ENCODE measurements at regions not wholly inside any gene's neighbourhood (a gene's known extent, or its start where the extent isn't known, plus 50 kb on each side); places are given as distances from the start of the nearest gene placed in this dataset.
"Not testable (repeated sequence)": the region's sequence is repeated elsewhere in the genome, so short reads cannot be mapped to it uniquely, and the experiment has no call there.

GRCh38 chr2:34899079-34899478 lies 1300.0 kb upstream of the FAM98A start:
- no peak for DNase-seq

GRCh38 chr2:34892766-34893165 lies 1293.7 kb upstream of the FAM98A start:
- DNase-seq = no peak

- no peak for DNase-seq
These were observed 1293.2 kb upstream of the FAM98A start for GRCh38 chr2:34892256-34892655.

DNA sequence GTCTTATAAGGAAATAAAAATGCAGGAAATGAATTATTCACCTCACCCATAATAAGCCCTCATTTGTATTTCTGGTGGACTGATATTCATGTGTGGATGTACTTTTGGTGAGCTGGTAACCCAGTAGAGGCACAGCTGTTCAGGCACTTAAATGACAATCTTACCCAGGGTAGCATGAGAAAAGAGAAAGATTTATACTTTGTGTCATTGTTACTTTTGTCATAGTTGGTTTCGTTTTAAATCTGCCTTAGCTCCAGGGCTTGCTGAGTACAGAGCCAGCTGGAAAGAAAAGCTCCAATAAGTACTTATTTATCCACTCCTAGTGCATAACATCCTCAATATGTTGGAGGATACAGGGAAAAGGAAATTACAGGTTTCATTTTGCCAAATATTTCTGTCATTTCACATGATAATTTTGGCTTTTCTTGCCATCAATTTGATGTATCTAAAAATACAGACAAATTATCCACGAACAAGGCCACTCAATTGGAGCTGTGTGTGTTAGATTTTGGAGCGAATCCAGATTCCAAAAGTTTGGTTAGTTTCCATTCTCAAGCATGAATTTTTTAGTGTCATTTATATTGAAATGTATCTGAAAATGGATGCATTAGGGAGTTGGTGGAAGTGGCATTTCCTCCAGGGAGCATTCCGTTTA lies 1276.1 kb upstream of the FAM98A start:
- no peak for DNase-seq

- DNase-seq = no peak
These were observed 1254.5 kb upstream of the FAM98A start for GRCh38 chr2:34853646-34854045.

GRCh38 chr2:34851804-34852203 lies 1252.7 kb upstream of the FAM98A start:
- no peak for DNase-seq

DNA sequence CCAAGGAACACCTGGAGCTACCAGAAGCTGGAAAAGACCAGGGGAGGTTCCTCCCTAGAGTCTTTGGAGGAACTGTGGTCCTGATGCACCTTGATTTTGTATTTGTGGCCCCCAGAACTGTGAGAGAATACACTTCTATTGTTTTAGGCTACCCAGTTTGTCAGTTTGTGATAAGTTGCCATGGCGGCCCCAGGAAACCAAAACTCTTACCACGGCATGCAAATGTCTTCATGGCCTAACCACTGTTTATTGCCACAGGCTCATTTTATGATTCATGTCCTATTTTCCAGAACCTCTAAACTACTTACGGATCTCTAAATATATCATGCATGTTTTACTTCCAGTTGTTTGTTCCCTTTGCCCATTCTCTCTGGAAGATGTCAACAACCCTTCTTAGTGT lies 1250.7 kb upstream of the FAM98A start:
- no peak for DNase-seq

GRCh38 chr2:34848691-34849090 lies 1249.6 kb upstream of the FAM98A start:
- DNase-seq = no peak

DNA sequence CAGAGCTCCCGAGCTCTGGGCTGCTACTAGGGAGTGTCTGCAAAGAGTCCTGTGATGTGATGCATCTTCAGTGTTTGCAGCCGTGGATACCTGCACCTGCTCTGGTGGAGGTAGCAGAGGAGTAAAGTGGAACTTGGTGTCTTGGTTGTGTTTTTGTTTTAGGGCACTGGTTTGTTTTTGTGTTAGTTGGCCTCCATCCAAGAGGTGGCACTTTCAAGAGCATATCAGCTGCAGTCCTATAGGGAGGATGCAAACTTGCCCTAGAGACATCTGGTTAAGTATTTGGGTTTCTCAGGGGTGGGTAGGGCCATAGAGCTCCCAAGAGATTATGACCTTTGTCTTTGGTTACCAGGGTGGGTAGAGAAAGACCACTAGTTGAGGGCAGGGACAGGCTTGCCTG lies 1249.0 kb upstream of the FAM98A start:
- no peak for DNase-seq

GRCh38 chr2:34844629-34845028 lies 1245.5 kb upstream of the FAM98A start:
- no peak for DNase-seq

DNA sequence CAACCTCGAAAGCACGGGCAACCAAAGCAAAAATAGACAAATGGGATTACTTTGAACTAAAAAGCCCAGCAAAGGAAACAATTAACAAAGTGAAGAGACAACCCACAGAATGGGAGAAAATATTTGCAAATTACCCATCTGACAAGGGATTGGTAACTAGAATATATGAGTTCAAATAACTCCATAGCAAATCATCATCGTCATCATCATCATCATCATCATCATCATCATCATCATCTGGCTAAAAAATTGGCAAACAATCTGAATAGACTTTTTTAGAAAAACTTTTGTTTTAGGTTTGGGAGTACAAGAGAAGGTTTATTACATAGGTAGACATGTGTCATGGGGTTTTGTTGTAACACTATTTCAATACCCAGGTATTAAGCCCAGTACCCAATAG lies 1239.3 kb upstream of the FAM98A start:
- no peak for DNase-seq

GRCh38 chr2:34836361-34836760 lies 1237.3 kb upstream of the FAM98A start:
- no peak for DNase-seq

DNA sequence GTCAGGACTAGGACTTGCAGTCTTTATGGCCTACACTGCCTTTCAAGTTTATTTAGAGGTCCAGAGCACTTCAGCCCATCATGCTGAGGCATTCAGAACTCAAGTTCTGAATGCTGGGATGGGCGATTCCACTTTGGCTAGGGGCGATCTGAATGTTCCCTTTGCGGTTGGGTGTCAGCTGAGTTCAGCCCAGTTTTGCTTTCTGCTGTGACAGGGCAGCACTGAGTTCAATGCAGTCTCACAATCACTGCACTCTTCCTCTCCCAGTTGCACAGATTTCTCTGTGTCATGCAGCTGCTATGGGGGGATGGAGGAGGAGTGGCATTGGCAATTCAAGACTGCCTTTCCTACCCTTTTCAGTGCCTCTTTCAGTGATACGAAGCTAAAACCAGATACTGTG lies 1232.0 kb upstream of the FAM98A start:
- no peak for DNase-seq

DNA sequence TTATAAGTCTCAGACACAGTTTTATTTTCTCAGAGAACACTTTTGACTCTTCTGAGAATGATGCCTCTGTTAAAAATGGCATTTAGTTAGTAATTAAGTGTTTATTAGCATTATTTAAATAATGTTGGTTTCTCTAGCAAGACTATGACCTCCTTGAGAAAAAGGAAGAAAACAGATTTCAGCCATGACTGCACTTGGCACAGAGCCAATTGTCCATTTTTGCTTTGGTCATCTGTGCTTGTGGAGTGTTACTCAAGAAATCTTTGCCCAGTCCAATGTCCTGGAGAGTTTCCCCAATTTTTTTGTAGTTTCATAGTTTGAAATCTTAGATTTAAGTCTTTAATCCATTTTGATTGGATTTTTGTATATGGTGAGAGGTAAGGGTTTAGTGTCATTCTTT lies 1229.4 kb upstream of the FAM98A start:
- no peak for DNase-seq

DNA sequence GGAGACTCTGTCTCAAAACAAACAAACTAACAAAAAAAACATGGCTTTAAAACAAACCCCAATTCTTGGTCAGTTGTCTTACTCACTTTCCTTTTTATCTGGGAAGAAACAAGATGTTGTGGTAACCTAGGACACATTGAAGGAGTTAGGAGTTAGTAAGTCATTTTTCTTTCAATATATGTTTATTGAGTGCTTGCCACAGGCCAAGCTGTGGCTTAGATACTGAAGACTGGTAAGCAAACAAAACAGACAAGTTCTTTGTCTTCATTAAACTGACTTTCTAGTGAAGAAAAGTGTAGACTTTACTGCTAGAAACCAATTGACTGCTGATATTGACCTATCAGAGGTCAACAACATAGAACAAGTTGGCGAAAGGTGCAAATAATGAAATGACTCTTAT lies 1228.3 kb upstream of the FAM98A start:
- DNase-seq = no peak

GRCh38 chr2:34825686-34826085 lies 1226.6 kb upstream of the FAM98A start:
- DNase-seq = no peak

DNA sequence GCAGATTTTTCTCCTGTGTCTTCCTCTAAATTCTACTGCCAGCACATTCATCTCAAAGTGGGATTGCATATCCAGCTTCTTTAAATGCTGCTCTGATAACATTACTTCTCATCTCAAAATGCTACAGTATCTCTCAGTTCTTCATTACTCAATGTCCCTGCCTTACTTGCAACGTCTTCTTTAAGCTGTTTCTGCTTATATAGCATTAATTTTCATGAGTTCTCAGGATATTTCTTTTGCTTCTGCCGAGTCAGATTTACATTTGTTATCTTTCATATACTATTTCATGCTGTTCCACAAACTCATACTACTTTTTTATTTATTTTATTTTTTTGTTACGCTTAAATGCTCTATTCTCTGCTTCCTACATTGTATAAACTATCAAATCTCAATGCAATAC lies 1223.5 kb upstream of the FAM98A start:
- DNase-seq = no peak

DNA sequence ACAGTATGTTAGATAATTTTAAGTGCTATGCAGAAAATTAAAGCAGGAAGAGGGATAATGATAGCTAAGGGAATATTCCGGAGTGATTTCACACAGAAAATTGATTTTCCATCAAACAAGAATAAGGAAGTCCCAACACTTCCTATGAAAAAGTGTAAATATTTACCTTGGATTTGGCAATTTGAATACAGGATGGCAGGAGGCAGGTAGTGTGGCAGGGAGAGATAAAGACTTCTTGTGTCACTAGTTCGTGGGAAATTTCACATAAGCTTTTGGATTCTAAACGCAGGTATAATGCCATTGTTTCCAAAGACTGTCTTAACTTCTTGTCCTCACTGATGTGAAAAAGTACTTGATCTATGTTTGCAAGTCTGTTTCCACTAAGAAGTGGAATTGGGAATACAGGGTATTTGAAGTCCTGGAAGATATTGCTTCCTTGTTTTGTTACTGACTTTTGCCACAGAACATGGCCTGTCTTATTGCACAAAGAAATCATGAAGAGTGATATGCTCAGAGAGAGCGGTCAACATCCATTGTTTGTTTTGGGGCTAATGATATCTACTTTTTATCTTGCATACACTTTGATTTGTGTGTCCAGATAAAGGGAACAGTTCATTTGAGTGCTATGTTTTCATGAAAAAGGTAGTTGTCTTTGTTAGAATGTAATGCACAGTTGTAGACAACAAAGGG lies 1216.1 kb upstream of the FAM98A start:
- DNase-seq = no peak

DNA sequence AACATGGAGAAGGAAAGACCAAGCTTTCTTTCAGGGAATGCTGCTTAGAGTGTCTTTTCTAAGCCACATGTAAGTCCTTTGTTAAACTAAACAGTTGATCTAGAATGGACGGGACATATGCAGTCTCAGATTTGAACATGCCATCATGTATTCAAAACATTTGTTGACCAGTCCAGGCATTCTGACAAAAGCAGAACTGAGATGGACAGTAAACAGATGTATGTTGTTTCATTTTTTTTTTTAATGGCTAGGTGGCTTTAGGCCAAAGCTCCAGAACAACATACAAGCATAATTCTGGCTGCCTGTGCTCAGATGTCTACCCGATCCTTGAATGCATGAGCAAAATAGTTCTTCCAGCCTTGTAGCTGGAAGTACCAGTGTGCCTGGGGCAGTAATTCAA lies 1211.4 kb upstream of the FAM98A start:
- no peak for DNase-seq

DNA sequence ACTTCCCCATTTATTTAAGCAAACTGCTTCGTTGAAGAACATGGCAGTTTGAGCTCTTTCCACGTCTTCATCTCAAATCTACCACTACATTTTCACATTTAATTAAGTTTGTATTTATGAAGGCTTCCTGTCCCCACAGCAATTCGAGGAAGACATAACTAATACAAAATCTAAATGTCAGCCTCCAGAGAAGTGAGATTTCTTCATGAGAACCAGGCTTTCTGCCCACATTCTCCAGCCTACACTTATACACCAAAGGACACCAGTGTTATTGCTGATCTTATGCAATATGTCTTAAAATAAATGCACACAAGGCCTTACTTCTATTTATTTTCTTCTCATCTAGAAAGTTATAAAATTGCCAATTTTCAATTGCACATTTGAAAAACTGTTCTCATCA lies 1209.3 kb upstream of the FAM98A start:
- no peak for DNase-seq

DNA sequence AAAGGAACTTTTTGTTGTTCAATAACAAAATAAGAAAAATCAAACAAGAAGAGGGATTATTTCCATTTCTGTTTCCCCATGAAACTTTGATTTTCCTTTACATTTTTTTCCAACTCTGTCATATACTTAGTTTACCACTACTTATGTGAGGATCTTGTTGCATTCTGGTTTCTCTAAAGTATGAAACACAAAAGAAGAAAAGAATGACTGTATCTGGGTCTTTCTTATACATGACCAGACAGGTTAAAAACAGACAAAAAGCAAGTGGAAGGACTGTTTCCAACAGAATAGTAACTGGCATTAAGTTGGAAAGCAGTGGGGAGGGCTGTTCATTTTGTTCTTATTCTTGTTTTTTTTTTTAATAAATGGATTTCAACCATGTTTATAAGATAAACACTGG lies 1207.8 kb upstream of the FAM98A start:
- DNase-seq = no peak

DNA sequence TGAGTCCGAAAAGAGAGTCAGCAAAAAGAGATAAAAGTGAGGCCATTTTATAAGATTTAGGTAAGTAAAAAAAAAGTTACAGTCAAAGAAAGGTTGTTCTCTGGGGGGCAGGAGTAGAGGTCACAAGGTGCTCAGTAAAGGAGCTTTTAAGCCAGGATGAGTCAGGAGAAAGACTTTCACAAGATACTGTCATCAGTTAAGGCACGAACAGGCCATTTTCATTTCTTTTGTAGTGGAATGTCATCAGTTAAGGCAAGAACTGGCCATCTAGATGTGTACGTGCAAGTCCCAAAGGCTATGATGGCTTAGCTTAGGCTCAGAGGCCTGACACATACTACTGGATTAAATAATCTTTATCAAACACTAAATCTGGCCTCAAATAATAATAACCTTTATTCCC lies 1207.3 kb upstream of the FAM98A start:
- DNase-seq = no peak

GRCh38 chr2:34799556-34799955 lies 1200.5 kb upstream of the FAM98A start:
- no peak for DNase-seq

GRCh38 chr2:34795586-34795985 lies 1196.5 kb upstream of the FAM98A start:
- DNase-seq = not testable (repeated sequence)

GRCh38 chr2:34789169-34789568 lies 1190.1 kb upstream of the FAM98A start:
- DNase-seq = no peak
